HL-60 (cell line): ENCODE measurements at regions not wholly inside any gene's neighbourhood (a gene's known extent, or its start where the extent isn't known, plus 50 kb on each side); places are given as distances from the start of the nearest gene placed in this dataset.

Experiments
- DNase-seq, 2 experiments: peaks; one replicate each; pipeline ENCODE4 v3.0.0-alpha.2; 2010 to 2020; ENCODE audit warnings: low read depth in 1 of 2, low spot score in 1 of 2
- H3K27ac ChIP-seq: fragments of 250-450 bp; sonication (Bioruptor Pico); replicated peaks from 2 replicates; pipeline ENCODE4 v1.5.1; 2020; ENCODE audit warnings: mild to moderate bottlenecking, moderate library complexity
- H3K27me3 ChIP-seq: fragments of 250-450 bp; sonication (Bioruptor Pico); 2 replicates; pipeline ENCODE4 v1.5.1; 2021; ENCODE audit warnings: mild to moderate bottlenecking, moderate library complexity; ENCODE audit not compliant: insufficient read depth, poor library complexity, severe bottlenecking
- H3K4me3 ChIP-seq: replicated peaks from 2 replicates; pipeline ENCODE4 v1.5.1; 2011; ENCODE audit warnings: mild to moderate bottlenecking, control low read depth, low read length; ENCODE audit not compliant: insufficient read depth
- CTCF ChIP-seq: IDR thresholded peaks from one replicate; pipeline ENCODE4 v1.5.1; 2011; ENCODE audit warnings: low read length, control low read depth, inconsistent platforms; ENCODE audit not compliant: insufficient read depth
- GABPA ChIP-seq: IDR thresholded peaks from 2 replicates; pipeline ENCODE4 v1.6.1; 2012; ENCODE audit warnings: low read depth
- POLR2AphosphoS5 ChIP-seq: IDR thresholded peaks from 2 replicates; pipeline ENCODE4 v1.6.1; 2012; ENCODE audit warnings: low read depth
- REST ChIP-seq: IDR thresholded peaks from 2 replicates; pipeline ENCODE4 v1.6.1; 2012; ENCODE audit warnings: low read depth; ENCODE audit not compliant: insufficient replicate concordance
- SPI1 ChIP-seq: IDR thresholded peaks from 2 replicates; pipeline ENCODE4 v1.6.1; 2012; ENCODE audit warnings: low read depth, mild to moderate bottlenecking, borderline replicate concordance

GRCh38 chr10:29776246-29776645 lies 141.5 kb upstream of the SVIL start:
- no peak for DNase-seq
- H3K27me3 ChIP-seq: no peaks in the 10 kb centered on the region
- no peak overlapping the region for H3K4me3 ChIP-seq
- TF ChIP-seq REST: no peak
- TF ChIP-seq POLR2AphosphoS5: no peak
- TF ChIP-seq SPI1: no peak
- no peak for TF ChIP-seq GABPA
- no peak for TF ChIP-seq CTCF
- H3K27ac ChIP-seq: no peak overlapping the region

- Histone ChIP-seq H3K27ac (no peak overlapping the region), H3K27me3 (no peaks in the 10 kb centered on the region), H3K4me3 (no peak overlapping the region)
- TF ChIP-seq GABPA: no peak
- no peak for DNase-seq
These were observed 139.7 kb upstream of the SVIL start for GRCh38 chr10:29774475-29774874.

GRCh38 chr10:29773675-29774091 lies 138.9 kb upstream of the SVIL start:
- H3K4me3 ChIP-seq: no peak overlapping the region
- H3K27ac ChIP-seq: no peak overlapping the region
- no peaks in the 10 kb centered on the region for H3K27me3 ChIP-seq
- no peak for DNase-seq
- TF ChIP-seq POLR2AphosphoS5: no peak
- TF ChIP-seq REST: no peak
- TF ChIP-seq CTCF: no peak
- no peak for TF ChIP-seq SPI1
- TF ChIP-seq GABPA: no peak

- TF ChIP-seq GABPA (peak; percentile 61), REST (no peak), POLR2AphosphoS5 (no peak), SPI1 (no peak), CTCF (no peak)
- no peaks in the 10 kb centered on the region for H3K27me3 ChIP-seq
- DNase-seq: peak in 1 of 2 experiments; percentile 3
- no peak overlapping the region for H3K27ac ChIP-seq
- H3K4me3 ChIP-seq: no peak overlapping the region
These were observed 137.6 kb upstream of the SVIL start for GRCh38 chr10:29772403-29772802.
